Renal cortical epithelial cell (primary cell): ENCODE measurements at regions not wholly inside any gene's neighbourhood (a gene's known extent, or its start where the extent isn't known, plus 50 kb on each side); places are given as distances from the start of the nearest gene placed in this dataset.
"Not testable (repeated sequence)": the region's sequence is repeated elsewhere in the genome, so short reads cannot be mapped to it uniquely, and the experiment has no call there.

Source experiments
- DNase-seq: peaks from one replicate; pipeline ENCODE4 v3.0.0-alpha.2; 2011; ENCODE audit warnings: low read depth

GRCh38 chr16:18152832-18153231, 183.7 kb downstream of the NPIPA8 start:
- not testable (repeated sequence) for DNase-seq

- not testable (repeated sequence) for DNase-seq
Observed at GRCh38 chr16:18148132-18148531, 188.4 kb downstream of the NPIPA8 start.

- DNase-seq = not testable (repeated sequence)
Observed at GRCh38 chr16:18146601-18147142, 189.9 kb downstream of the NPIPA8 start.

GRCh38 chr16:18142066-18142465, 194.5 kb downstream of the NPIPA8 start:
- not testable (repeated sequence) for DNase-seq

- DNase-seq = not testable (repeated sequence)
Observed at GRCh38 chr16:18136288-18136687, 200.2 kb downstream of the NPIPA8 start.

- DNase-seq = not testable (repeated sequence)
Observed at GRCh38 chr16:18135024-18135423, 201.5 kb downstream of the NPIPA8 start.

- DNase-seq = not testable (repeated sequence)
Observed at GRCh38 chr16:18131587-18131986, 204.9 kb downstream of the NPIPA8 start.

GRCh38 chr16:18130478-18131120, 205.9 kb downstream of the NPIPA8 start:
- not testable (repeated sequence) for DNase-seq

GRCh38 chr16:18127033-18127432, 209.5 kb downstream of the NPIPA8 start:
- DNase-seq = not testable (repeated sequence)

- DNase-seq = not testable (repeated sequence)
Observed at GRCh38 chr16:18119092-18119491, 217.4 kb downstream of the NPIPA8 start.

- not testable (repeated sequence) for DNase-seq
Observed at GRCh38 chr16:18118684-18119083, 217.9 kb downstream of the NPIPA8 start.

GRCh38 chr16:18118071-18118470, 218.5 kb downstream of the NPIPA8 start:
- not testable (repeated sequence) for DNase-seq

GRCh38 chr16:18104412-18104811, 232.1 kb downstream of the NPIPA8 start:
- not testable (repeated sequence) for DNase-seq

- DNase-seq = not testable (repeated sequence)
Observed at GRCh38 chr16:18101077-18101476, 235.5 kb downstream of the NPIPA8 start.

- not testable (repeated sequence) for DNase-seq
Observed at GRCh38 chr16:18092605-18093004, 243.9 kb downstream of the NPIPA8 start.

- not testable (repeated sequence) for DNase-seq
Observed at GRCh38 chr16:18080658-18081363, 255.7 kb downstream of the NPIPA8 start.

- not testable (repeated sequence) for DNase-seq
Observed at GRCh38 chr16:18077910-18078309, 258.6 kb downstream of the NPIPA8 start.

- no peak for DNase-seq
Observed at GRCh38 chr16:18072161-18072560, 264.4 kb downstream of the NPIPA8 start.

GRCh38 chr16:18069683-18070082, 266.9 kb downstream of the NPIPA8 start:
- no peak for DNase-seq

GRCh38 chr16:18068477-18068876, 268.1 kb downstream of the NPIPA8 start:
- no peak for DNase-seq

- DNase-seq = no peak
Observed at GRCh38 chr16:18062713-18063112, 273.8 kb downstream of the NPIPA8 start.

GRCh38 chr16:18060351-18060750, 276.2 kb downstream of the NPIPA8 start:
- DNase-seq = no peak

GRCh38 chr16:18059577-18059976, 277.0 kb downstream of the NPIPA8 start:
- no peak for DNase-seq
